Activated gamma-delta T cell treated with anti-CD3 and anti-CD28 coated beads, Interleukin-2, amount 50 U/mL, for 16 hours (primary cell): ENCODE measurements at regions not wholly inside any gene's neighbourhood (a gene's known extent, or its start where the extent isn't known, plus 50 kb on each side); places are given as distances from the start of the nearest gene placed in this dataset.

Source experiments
- DNase-seq: peaks from one replicate; pipeline ENCODE4 v3.0.0-alpha.2; 2020; ENCODE audit warnings: low read depth

- DNase-seq: no peak
These were observed 569.5 kb upstream of the MGMT start for GRCh38 chr10:128897401-128898129.

- DNase-seq: no peak
These were observed 568.7 kb upstream of the MGMT start for GRCh38 chr10:128898133-128898915.

- DNase-seq: no peak
These were observed 568.2 kb upstream of the MGMT start for GRCh38 chr10:128898916-128899195.

GRCh38 chr10:128900456-128900855 is 566.6 kb upstream of the MGMT start:
- no peak for DNase-seq

- no peak for DNase-seq
These were observed 565.8 kb upstream of the MGMT start for GRCh38 chr10:128901236-128901635.

- no peak for DNase-seq
These were observed 564.9 kb upstream of the MGMT start for GRCh38 chr10:128902031-128902710.

GRCh38 chr10:128907155-128907941 is 559.7 kb upstream of the MGMT start:
- DNase-seq: no peak

GRCh38 chr10:128908099-128908498 is 558.9 kb upstream of the MGMT start:
- DNase-seq: no peak

- no peak for DNase-seq
These were observed 558.5 kb upstream of the MGMT start for GRCh38 chr10:128908499-128908898.

GRCh38 chr10:128912568-128913311 is 554.3 kb upstream of the MGMT start:
- no peak for DNase-seq

- DNase-seq: no peak
These were observed 552.4 kb upstream of the MGMT start for GRCh38 chr10:128914681-128915080.

GRCh38 chr10:128915630-128916029 is 551.4 kb upstream of the MGMT start:
- no peak for DNase-seq

- DNase-seq: no peak
These were observed 550.7 kb upstream of the MGMT start for GRCh38 chr10:128916383-128916782.

GRCh38 chr10:128921389-128922022 is 545.5 kb upstream of the MGMT start:
- no peak for DNase-seq

GRCh38 chr10:128922172-128922571 is 544.9 kb upstream of the MGMT start:
- DNase-seq: no peak

GRCh38 chr10:128922619-128923196 is 544.3 kb upstream of the MGMT start:
- DNase-seq: no peak

- no peak for DNase-seq
These were observed 542.1 kb upstream of the MGMT start for GRCh38 chr10:128924918-128925317.

GRCh38 chr10:128926711-128927110 is 540.3 kb upstream of the MGMT start:
- DNase-seq: no peak

GRCh38 chr10:128927497-128928161 is 539.4 kb upstream of the MGMT start:
- DNase-seq: no peak

- no peak for DNase-seq
These were observed 538.7 kb upstream of the MGMT start for GRCh38 chr10:128928231-128928836.
